ENCODE measurements at regions not wholly inside any gene's neighbourhood (a gene's known extent, or its start where the extent isn't known, plus 50 kb on each side); places are given as distances from the start of the nearest gene placed in this dataset.

DNA sequence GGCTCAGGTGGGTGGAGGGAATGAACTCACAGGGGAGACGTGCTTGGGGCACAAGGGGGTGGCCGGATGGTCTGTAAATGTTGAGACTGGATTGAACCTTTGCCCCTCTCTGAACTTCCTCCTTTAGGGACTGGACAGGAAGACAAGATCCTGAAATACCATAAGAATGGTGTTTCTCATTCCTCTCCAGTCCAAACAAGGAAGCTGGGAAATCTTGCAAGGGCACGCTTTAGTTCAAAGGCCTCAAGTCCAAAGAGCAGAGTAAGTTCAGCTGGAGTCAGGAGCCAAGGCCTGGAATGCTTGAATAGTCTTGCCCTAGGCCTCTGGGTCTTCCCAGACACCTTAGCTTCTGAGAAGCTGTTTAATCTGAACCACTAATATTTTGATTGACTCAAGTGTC lies 52.4 kb upstream of the SIX3 start:
- no peak overlapping the region for H3K27ac ChIP-seq
- no peak overlapping the region for H3K4me3 ChIP-seq
- no peaks in the 10 kb centered on the region for H3K36me3 ChIP-seq
- ATAC-seq (no peak), DNase-seq (no peak)
- H3K4me1 ChIP-seq, result no peaks in the 10 kb centered on the region
- intact Hi-C loops (cut with DNase I), result no loop called here
- peaks cover 0 to 43% (median 32%) of the 10 kb centered on the region in 7 donors for H3K27me3 ChIP-seq
- H3K9me3 ChIP-seq, result peaks cover 0 to 18% (median 0%) of the 10 kb centered on the region in 11 donors
- WGBS, 2 donors, result 75 to 78% methylated on average over 3 of the region's 3 CpGs
- TF ChIP-seq, protein P1, sequence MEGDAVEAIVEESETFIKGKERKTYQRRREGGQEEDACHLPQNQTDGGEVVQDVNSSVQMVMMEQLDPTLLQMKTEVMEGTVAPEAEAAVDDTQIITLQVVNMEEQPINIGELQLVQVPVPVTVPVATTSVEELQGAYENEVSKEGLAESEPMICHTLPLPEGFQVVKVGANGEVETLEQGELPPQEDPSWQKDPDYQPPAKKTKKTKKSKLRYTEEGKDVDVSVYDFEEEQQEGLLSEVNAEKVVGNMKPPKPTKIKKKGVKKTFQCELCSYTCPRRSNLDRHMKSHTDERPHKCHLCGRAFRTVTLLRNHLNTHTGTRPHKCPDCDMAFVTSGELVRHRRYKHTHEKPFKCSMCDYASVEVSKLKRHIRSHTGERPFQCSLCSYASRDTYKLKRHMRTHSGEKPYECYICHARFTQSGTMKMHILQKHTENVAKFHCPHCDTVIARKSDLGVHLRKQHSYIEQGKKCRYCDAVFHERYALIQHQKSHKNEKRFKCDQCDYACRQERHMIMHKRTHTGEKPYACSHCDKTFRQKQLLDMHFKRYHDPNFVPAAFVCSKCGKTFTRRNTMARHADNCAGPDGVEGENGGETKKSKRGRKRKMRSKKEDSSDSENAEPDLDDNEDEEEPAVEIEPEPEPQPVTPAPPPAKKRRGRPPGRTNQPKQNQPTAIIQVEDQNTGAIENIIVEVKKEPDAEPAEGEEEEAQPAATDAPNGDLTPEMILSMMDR (IDR thresholded peaks at IDR 0.05), result no peak
